Lung (tissue), 11 donors: ENCODE measurements at regions not wholly inside any gene's neighbourhood (a gene's known extent, or its start where the extent isn't known, plus 50 kb on each side); places are given as distances from the start of the nearest gene placed in this dataset.

Source experiments
- ATAC-seq: fragments of 200-7000 bp; cut with Tn5 transposase; one replicate; pipeline ENCODE4 v1.9.1; 2020; ENCODE audit warnings: moderate number of reproducible peaks; ENCODE audit not compliant: insufficient read depth, low FRiP score
- DNase-seq, 3 donors: peaks; one replicate each; pipeline ENCODE4 v3.0.0-alpha.2; 2013 to 2017
- H3K27ac ChIP-seq, 2 donors: one replicate each; pipeline ENCODE4 v1.5.1; 2013; ENCODE audit warnings: mild to moderate bottlenecking in 2 of 2, moderate library complexity in 2 of 2, control low read depth in 1 of 2, inconsistent platforms in 1 of 2, low read depth in 1 of 2, low read length in 1 of 2
- H3K27me3 ChIP-seq, 3 donors: one replicate each; pipeline ENCODE4 v1.5.1; 2013; ENCODE audit warnings: low read length in 2 of 3; ENCODE audit not compliant: control insufficient read depth in 3 of 3, insufficient read depth in 3 of 3
- H3K36me3 ChIP-seq, 4 donors: one replicate each; pipeline ENCODE4 v1.5.1; 2013; ENCODE audit warnings: low read length in 4 of 4, mild to moderate bottlenecking in 1 of 4, moderate library complexity in 1 of 4; ENCODE audit not compliant: control insufficient read depth in 4 of 4, insufficient read depth in 4 of 4
- H3K4me1 ChIP-seq, 5 donors: one replicate each; pipeline ENCODE4 v1.5.1; 2013; ENCODE audit warnings: low read length in 5 of 5, mild to moderate bottlenecking in 2 of 5, moderate library complexity in 1 of 5; ENCODE audit not compliant: control insufficient read depth in 5 of 5, insufficient read depth in 5 of 5
- H3K4me3 ChIP-seq: one replicate; pipeline ENCODE4 v1.5.1; 2013; ENCODE audit warnings: mild to moderate bottlenecking, control low read depth, moderate library complexity
- H3K9ac ChIP-seq, 2 donors: one replicate each; pipeline ENCODE4 v1.5.1; 2013; ENCODE audit warnings: low read length in 2 of 2, control low read depth in 1 of 2; ENCODE audit not compliant: insufficient read depth in 1 of 2
- H3K9me3 ChIP-seq, 4 donors: one replicate each; pipeline ENCODE4 v1.5.1; 2013; ENCODE audit warnings: low read length in 3 of 4, mild to moderate bottlenecking in 1 of 4, moderate library complexity in 1 of 4; ENCODE audit not compliant: control insufficient read depth in 4 of 4, insufficient read depth in 3 of 4
- CTCF ChIP-seq: IDR thresholded peaks from 2 replicates; pipeline ENCODE4 v1.5.1; 2012; ENCODE audit warnings: mild to moderate bottlenecking; ENCODE audit errors: control extremely low read depth, extremely low read depth
- WGBS, 2 donors: extraction: QIAGEN DNeasy Blood & Tissue Kit; methylation state at CpG; one replicate each; pipeline ENCODE4 v1.1.7; 2013; 5-methylcytosine and 5-hydroxymethylcytosine counted together
- donor health status: control.
- donor health status: control.
- donor health status: Bipolar disorder and iron deficiency.
- donor health status: healthy.
- donor health status: DM: yes; HTN: yes; CAD: no.

GRCh38 chr6:78607189-78607588, 260.2 kb upstream of the IRAK1BP1 start:
- Histone ChIP-seq H3K36me3 (no peaks in the 10 kb centered on the region), H3K4me3 (no peak overlapping the region), H3K9me3 (no peaks in the 10 kb centered on the region), H3K27me3 (no peaks in the 10 kb centered on the region), H3K9ac (no peak overlapping the region), H3K4me1 (no peaks in the 10 kb centered on the region), H3K27ac (no peak overlapping the region)
- DNase-seq (no peak), ATAC-seq (no peak)
- TF ChIP-seq CTCF = no peak
- WGBS, 2 donors = 94 to 96% methylated on average over 1 of the region's 1 CpG

- Histone ChIP-seq H3K36me3 (no peaks in the 10 kb centered on the region), H3K9me3 (no peaks in the 10 kb centered on the region), H3K9ac (no peak overlapping the region), H3K27me3 (no peaks in the 10 kb centered on the region), H3K27ac (no peak overlapping the region), H3K4me3 (no peak overlapping the region), H3K4me1 (no peaks in the 10 kb centered on the region)
- 59 to 80% methylated on average over 7 of the region's 7 CpGs for whole genome bisulfite sequencing, 2 donors
- TF ChIP-seq CTCF = no peak
- DNase-seq (no peak), ATAC-seq (no peak)
Measured at GRCh38 chr6:78611102-78611620, 256.2 kb upstream of the IRAK1BP1 start.

GRCh38 chr6:78611886-78612480, 255.4 kb upstream of the IRAK1BP1 start:
- H3K4me1 ChIP-seq = no peaks in the 10 kb centered on the region
- H3K36me3 ChIP-seq = no peaks in the 10 kb centered on the region
- H3K27me3 ChIP-seq = no peaks in the 10 kb centered on the region
- H3K4me3 ChIP-seq = no peak overlapping the region
- TF ChIP-seq CTCF = no peak
- 54 to 58% methylated on average over 4 of the region's 4 CpGs for WGBS, 2 donors
- H3K9me3 ChIP-seq = no peaks in the 10 kb centered on the region
- DNase-seq (peak in 1 of 3 donors; percentile 5), ATAC-seq (no peak)
- no peak overlapping the region for H3K27ac ChIP-seq
- H3K9ac ChIP-seq = no peak overlapping the region

- 0 to 95% methylated on average over 1 of the region's 1 CpG for WGBS, 2 donors
- no peak for ATAC-seq
- no peaks in the 10 kb centered on the region for H3K36me3 ChIP-seq
Measured at GRCh38 chr6:78614961-78615360, 252.4 kb upstream of the IRAK1BP1 start.

More at GRCh38 chr6:78614961-78615360, 252.4 kb upstream of the IRAK1BP1 start:
- DNase-seq = no peak
- no peak for TF ChIP-seq CTCF
- Histone ChIP-seq H3K27ac (no peak overlapping the region), H3K4me1 (no peaks in the 10 kb centered on the region), H3K27me3 (no peaks in the 10 kb centered on the region), H3K9me3 (no peaks in the 10 kb centered on the region), H3K4me3 (no peak overlapping the region), H3K9ac (no peak overlapping the region)
